CD4-positive, alpha-beta T cell treated with Interleukin-17A for 4 hours (primary cell): ENCODE measurements at regions not wholly inside any gene's neighbourhood (a gene's known extent, or its start where the extent isn't known, plus 50 kb on each side); places are given as distances from the start of the nearest gene placed in this dataset.

Experiments used
- DNase-seq: peaks from one replicate; pipeline ENCODE4 v3.0.0-alpha.2; 2020; ENCODE audit warnings: mixed read lengths

DNA sequence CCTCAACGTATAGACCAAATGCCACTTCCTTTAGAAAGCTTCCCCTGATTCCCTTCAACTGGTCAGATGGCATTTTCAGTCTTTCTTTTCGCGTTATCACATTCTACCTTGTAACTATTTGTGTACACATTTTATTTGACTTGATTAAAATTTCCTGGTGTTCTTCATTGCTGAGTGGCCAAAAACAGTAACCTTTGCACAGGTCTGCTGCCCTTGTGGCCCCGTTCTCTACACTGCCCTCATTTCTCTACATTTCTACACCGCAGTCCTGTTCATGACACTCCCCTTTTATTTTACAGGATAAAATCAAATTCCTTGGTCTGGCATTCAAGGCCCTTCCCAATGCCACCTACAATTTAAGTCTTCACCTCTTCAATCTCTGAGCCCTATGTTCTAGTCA lies 334.2 kb upstream of the SLC30A5 start:
- DNase-seq: no peak

- DNase-seq: no peak
Observed at GRCh38 chr5:68762201-68762600, 331.6 kb upstream of the SLC30A5 start.

DNA sequence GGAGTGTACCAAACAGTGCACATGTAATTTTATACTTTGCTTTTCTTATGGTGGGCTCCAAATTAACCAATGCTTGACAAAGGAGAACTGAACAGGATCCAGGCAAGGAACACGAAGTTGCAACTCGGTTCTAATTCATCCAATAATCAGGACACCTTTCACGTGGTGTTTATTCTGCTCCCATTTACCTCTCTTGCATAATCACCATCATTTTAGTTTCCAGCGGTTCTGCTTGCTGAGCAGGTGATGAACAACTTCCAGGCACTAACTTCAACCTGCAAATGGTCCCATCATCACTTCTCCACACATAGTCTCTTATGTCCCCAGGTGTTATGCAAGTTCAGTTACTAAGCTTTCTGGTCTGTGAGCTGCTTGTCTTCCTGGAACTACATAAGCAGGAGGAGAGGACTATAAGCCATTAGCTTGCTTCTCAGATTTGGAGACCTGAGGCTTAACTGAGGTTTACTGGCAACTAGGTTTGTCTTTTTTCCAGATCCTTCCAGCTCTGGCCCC lies 326.8 kb upstream of the SLC30A5 start:
- no peak for DNase-seq

DNA sequence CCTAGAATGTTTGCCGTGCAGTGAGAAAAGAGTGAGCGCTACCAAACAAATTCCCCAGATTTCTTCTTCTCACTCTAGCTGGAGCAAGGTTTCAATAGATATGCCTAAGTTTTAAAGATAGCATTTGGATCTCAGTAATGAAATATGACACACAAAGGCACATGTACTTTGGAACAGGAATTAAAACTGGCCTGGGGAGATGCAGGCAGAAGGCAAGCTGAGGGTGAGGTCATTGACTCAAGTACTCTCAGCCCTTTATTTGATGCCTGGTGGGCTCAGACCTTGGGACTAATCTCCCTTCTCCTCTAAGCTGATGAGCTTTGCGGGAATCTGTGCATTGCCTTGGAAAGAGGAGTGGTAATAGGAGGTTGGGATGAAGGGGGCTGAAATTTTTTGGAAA lies 323.3 kb upstream of the SLC30A5 start:
- DNase-seq: no peak

DNA sequence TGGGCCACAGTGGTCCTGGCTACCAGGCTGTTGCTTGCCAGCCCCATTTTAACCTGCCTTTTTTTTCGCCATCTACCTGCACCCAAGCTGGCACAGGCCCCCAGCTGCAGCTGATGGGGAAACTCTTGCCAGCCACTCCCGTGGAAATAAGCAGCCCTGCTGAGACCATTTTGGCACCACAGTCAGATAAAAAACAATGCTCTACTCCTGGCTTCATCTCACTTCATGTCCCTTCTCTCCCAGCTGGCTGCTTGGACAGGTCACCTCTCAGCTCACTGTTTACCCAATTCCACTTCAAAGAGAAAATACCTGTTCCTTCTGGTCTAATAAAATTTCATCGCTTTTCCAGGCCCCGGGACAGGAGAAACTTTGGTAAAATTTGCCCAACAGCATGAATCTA lies 322.6 kb upstream of the SLC30A5 start:
- DNase-seq: no peak

DNA sequence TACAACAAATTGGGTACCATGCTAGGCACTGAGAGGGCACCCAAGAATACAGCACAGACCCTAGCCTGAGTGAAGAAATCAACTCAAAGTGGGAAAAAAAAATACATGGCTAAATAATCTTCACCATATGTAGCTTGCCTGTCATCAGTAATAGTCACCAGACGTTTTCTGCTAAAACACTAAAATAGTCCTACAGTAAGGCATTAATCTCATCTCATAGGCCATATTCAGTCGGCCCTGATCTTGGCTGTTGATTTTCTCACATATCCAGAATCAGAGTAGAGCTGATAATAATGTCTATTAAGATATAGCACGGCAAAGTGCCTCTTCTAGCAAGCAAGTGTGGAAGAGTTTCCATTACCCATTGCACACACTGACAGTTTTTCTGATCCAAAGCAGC lies 322.1 kb upstream of the SLC30A5 start:
- no peak for DNase-seq

- DNase-seq: no peak
Observed at GRCh38 chr5:68776381-68776780, 317.4 kb upstream of the SLC30A5 start.

DNA sequence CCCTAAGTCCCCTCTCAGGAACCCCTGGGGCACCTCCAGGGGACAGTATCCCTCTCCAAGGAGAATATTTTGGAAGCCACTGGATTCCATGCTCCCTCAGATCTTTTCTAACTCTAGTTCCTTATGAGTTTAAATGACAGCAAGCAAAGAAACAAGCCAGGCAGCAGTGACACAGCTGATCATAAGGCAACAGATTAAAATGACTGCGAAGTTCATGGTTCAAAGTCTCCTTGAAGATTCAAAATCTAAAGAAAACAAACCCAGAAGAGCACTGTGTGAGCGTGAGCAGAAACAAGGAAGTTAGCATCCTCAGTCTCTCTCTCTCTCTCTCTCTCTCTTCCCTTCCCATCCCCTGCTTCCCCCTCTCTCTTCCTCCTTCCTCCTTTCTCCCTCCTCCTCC lies 316.7 kb upstream of the SLC30A5 start:
- DNase-seq: no peak

DNA sequence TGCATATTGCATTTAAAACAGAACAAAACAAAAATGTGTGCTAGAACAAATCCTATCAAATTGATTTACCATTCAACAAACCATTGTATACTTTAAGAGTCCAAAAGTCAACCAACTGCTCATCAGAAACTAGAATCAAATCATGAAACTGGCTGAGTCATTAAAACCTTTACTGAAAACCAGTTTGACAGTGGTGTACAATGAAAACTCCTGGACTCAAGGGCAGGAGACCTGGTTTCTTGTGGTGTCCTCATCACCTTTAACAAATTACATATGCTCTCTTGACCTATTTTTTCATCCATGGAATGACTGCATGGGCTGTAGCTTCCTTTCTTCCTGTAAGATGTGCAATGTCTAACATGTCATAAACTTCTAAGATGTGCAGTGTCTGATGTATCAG lies 315.3 kb upstream of the SLC30A5 start:
- no peak for DNase-seq

DNA sequence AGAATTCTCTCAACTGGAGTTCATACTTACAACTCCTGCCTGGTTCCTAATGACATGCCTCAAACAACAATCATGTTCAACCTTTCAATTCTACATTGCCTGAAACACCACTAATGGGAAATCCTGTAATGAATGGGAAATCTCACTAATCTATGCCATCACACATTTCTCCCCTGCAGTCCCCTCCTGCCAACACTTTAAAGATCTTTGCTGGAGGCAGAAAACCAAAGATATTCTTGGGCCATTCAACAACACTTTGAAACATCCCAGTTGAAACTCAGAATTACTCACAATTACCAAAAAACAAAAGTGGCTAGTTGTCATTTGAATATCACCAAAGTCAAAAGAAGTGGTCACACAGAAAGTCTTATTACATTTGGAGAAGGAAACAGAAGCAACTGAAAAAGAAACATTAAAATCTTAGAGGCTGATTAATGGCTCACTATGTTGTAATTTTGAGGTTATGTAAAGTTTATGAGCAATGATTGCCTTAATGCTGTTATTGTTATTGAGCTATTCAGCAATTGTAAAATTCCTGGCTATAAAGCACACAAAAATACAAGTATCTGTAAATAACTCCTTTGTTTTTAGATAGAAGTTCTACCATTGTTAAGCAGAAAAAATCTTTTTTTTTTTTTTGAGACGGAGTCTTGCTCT lies 313.4 kb upstream of the SLC30A5 start:
- DNase-seq: no peak

DNA sequence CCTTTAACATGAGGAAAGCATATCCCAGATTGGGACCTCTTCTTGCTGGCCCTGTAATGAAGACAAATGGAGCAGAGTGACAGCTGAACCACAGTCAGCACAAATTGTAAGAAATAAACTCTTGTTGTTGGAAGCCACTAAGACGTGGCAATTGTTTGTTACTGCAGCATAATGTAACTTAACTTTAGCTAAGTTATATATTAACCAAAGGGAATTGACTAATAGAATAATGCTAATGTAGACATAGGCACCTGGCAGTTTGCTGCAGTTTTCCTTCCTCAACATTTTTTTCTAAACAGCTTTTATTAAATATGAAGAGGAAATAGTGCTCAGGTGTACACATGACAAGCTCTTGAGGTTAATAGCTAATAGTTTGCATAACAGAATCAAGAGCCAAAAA lies 300.7 kb upstream of the SLC30A5 start:
- DNase-seq: no peak

DNA sequence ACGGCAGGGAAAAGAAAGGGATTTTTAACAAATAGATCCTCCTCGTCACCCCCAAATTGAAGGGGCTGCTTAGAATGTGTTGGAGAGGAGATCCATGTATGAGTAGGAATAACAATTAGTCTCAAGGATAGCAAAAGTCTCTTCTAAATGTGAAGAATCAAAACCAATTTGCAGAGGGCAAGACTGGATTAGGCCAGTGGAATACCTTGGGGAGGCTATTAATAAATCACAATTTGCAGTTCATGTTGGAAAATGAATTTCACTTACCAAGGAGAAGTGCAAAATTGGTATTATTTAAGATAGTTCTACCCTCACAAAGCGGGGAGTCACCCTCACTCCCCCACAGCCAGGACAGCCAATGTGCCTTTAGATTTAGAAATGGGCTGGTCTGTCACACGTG lies 299.8 kb upstream of the SLC30A5 start:
- no peak for DNase-seq

- no peak for DNase-seq
Observed at GRCh38 chr5:68795190-68795589, 298.6 kb upstream of the SLC30A5 start.

- no peak for DNase-seq
Observed at GRCh38 chr5:68798877-68799843, 294.7 kb upstream of the SLC30A5 start.

- no peak for DNase-seq
Observed at GRCh38 chr5:68802430-68802829, 291.4 kb upstream of the SLC30A5 start.

DNA sequence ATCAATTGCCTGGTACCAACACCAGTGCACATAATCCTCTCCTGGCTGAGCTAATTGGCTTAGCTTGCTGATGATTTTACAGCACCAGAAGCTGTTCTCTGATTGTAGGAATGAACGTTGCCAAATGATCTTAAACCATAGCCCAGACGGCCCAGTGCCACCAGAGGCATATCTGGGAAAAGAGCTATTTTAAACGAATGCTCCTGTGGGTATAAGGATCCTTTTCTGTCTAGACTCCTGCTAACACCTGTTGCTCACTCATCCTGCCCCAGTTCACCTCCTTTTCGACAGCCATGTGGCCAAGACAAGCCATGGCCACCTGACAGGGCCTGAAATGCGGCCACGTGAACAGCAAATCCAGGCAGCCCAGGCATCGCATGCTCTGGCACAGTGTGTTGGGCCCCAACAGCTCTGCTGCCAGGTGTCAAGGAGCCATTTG lies 289.9 kb upstream of the SLC30A5 start:
- no peak for DNase-seq

DNA sequence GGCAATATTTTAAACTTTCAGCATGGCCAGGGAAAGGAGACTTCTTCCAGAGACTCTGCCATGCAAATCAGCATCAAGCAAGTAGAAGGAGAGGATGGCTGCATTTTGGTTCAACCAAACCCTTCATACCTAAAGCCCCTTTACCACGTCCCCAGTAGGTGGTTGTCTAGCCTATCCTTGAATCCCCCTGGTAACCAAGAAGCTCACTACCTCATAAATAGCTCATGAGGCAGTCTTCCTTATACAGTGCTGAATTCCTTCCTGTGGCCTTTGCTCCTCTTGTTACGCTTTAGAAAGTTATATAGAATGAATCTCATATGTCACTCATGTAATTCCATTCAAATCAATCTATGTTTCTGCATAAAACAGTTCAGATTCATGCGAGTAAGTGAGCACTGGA lies 289.5 kb upstream of the SLC30A5 start:
- DNase-seq: no peak

- no peak for DNase-seq
Observed at GRCh38 chr5:68805444-68805843, 288.4 kb upstream of the SLC30A5 start.

GRCh38 chr5:68817632-68818031 lies 276.2 kb upstream of the SLC30A5 start:
- DNase-seq: no peak

GRCh38 chr5:68818057-68818695 lies 275.6 kb upstream of the SLC30A5 start:
- no peak for DNase-seq

DNA sequence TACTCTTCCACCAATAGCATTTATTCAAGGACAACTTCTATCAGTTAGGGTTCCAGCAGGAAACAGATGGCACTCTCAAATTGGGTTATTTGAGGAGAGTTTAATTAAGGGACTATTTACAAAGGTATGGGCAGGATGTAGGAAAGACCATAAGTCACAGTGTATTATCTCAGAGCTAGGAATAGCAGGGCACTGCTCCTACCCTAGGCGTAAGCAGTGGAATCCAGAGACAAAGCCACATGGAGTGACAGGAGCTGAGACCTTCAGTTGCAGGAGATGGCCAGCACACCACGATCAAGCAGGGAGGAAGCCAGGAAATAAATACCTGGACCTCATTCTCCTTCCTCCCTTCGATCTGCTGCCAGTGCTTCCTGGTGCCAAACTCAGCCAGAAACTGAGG lies 274.9 kb upstream of the SLC30A5 start:
- no peak for DNase-seq

DNA sequence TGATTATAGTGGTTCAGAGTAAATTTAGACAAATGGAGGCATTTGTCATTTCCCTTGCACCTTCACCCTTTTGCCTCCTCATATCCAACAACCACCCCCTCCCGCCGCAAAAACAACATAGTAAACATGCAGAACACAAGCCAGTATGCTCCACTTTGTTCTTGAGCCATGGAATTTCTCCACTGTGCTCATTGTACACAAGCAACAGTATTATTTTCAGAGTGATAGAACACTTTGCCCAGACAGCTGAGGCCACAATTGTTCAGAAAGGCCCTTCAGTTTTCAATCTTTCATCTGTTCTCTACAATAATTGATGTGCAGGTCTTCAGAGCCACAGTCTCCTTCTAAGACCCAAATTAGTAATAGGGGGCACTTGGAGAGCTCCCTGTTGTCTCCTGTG lies 272.8 kb upstream of the SLC30A5 start:
- DNase-seq: no peak

DNA sequence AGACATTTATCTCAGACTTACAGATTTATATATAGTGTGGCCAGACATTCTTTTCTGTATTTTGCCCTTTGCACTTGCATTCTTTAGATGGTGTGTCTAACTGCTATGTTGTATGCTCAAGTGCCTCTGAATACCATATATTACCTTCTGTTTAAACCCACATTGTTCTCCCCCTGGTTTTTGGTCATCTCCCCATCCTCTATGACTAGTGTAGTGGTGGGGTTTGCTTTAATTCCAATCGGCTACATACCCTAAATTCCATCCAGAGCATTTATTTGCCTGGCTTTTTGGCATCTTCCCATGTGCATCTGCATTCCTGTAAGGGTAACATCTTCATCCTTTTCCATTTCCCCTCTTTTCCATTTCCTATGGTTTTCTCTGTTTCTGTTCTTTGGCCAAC lies 271.0 kb upstream of the SLC30A5 start:
- DNase-seq: no peak

GRCh38 chr5:68823301-68823700 lies 270.5 kb upstream of the SLC30A5 start:
- no peak for DNase-seq
